HEK293 (cell line): ENCODE measurements at regions not wholly inside any gene's neighbourhood (a gene's known extent, or its start where the extent isn't known, plus 50 kb on each side); places are given as distances from the start of the nearest gene placed in this dataset.

ENCODE experiments used
- HOXD13 ChIP-seq: sonication (generic); formaldehyde crosslinking; IDR thresholded peaks from 2 replicates; pipeline ENCODE4 v1.8.0; 2022; ENCODE audit warnings: missing genetic modification reagents, borderline replicate concordance
- YY1 ChIP-seq: fragments of 450-650 bp; formaldehyde crosslinking; IDR thresholded peaks from 2 replicates; pipeline ENCODE4 v1.5.1; 2018; ENCODE audit warnings: missing biosample characterization, missing genetic modification characterization
- ZNF311 ChIP-seq: fragments of 450-650 bp; formaldehyde crosslinking; IDR thresholded peaks from 2 replicates; pipeline ENCODE4 v1.5.1; 2017; ENCODE audit warnings: missing biosample characterization, missing genetic modification characterization, borderline replicate concordance
- ZNF48 ChIP-seq: fragments of 450-650 bp; formaldehyde crosslinking; IDR thresholded peaks from 2 replicates; pipeline ENCODE4 v1.5.1; 2016; ENCODE audit warnings: missing biosample characterization, missing genetic modification characterization
- TF ChIP-seq, protein P1 (sequence below): fragments of 450-650 bp; formaldehyde crosslinking; IDR thresholded peaks from 2 replicates; pipeline ENCODE4 v1.5.1; 2016; ENCODE audit warnings: missing biosample characterization, missing genetic modification characterization
- TF ChIP-seq, protein P2 (sequence below): sonication (generic); formaldehyde crosslinking; IDR thresholded peaks from 2 replicates; pipeline ENCODE4 v1.8.1; 2022; ENCODE audit warnings: mild to moderate bottlenecking, moderate library complexity, missing genetic modification reagents

GRCh38 chr15:92787116-92787515, 113.0 kb upstream of the CHD2 start:
- TF ChIP-seq, protein P1, sequence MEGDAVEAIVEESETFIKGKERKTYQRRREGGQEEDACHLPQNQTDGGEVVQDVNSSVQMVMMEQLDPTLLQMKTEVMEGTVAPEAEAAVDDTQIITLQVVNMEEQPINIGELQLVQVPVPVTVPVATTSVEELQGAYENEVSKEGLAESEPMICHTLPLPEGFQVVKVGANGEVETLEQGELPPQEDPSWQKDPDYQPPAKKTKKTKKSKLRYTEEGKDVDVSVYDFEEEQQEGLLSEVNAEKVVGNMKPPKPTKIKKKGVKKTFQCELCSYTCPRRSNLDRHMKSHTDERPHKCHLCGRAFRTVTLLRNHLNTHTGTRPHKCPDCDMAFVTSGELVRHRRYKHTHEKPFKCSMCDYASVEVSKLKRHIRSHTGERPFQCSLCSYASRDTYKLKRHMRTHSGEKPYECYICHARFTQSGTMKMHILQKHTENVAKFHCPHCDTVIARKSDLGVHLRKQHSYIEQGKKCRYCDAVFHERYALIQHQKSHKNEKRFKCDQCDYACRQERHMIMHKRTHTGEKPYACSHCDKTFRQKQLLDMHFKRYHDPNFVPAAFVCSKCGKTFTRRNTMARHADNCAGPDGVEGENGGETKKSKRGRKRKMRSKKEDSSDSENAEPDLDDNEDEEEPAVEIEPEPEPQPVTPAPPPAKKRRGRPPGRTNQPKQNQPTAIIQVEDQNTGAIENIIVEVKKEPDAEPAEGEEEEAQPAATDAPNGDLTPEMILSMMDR (tag by site-specific recombination), result no peak
- TF ChIP-seq, protein P2, sequence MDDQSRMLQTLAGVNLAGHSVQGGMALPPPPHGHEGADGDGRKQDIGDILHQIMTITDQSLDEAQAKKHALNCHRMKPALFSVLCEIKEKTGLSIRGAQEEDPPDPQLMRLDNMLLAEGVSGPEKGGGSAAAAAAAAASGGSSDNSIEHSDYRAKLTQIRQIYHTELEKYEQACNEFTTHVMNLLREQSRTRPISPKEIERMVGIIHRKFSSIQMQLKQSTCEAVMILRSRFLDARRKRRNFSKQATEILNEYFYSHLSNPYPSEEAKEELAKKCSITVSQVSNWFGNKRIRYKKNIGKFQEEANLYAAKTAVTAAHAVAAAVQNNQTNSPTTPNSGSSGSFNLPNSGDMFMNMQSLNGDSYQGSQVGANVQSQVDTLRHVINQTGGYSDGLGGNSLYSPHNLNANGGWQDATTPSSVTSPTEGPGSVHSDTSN (CRISPR knock-in tag), result no peak
- TF ChIP-seq ZNF311 (no peak), HOXD13 (CRISPR knock-in tag) (no peak), ZNF48 (tag by site-specific recombination) (no peak), YY1 (tag by site-specific recombination) (no peak)
